Spleen (tissue), 7 donors: ENCODE measurements at regions not wholly inside any gene's neighbourhood (a gene's known extent, or its start where the extent isn't known, plus 50 kb on each side); places are given as distances from the start of the nearest gene placed in this dataset.

Experiments
- CTCF ChIP-seq, 11 experiments: fragments of 200-600 bp in 7 of 11; fragments of 450-650 bp in 4 of 11; sonication (generic) in 4 of 11; IDR thresholded peaks in 8 of 11; conservative IDR thresholded peaks in 3 of 11; 1 replicate in 7 of 11; 2 replicates in 4 of 11; pipeline versions ENCODE4 v1.4.0 to v1.8.0; 2016 to 2021; ENCODE audit warnings: antibody characterized with exemption in 11 of 11, inconsistent platforms in 4 of 11, mild to moderate bottlenecking in 1 of 11
- POLR2A ChIP-seq, 3 donors: fragments of 450-650 bp; IDR thresholded peaks; one replicate each; pipeline ENCODE4 v1.5.1; 2017; ENCODE audit warnings: antibody characterized with exemption in 3 of 3, mild to moderate bottlenecking in 1 of 3
- donor health status: DM: no; HTN: no; CAD: no; lungs with moderate emphysema.
- donor health status: DM: no; HTN: no; CAD: no.
- donor health status: DM: no; HTN: no; CAD: no.

- TF ChIP-seq CTCF (IDR thresholded peaks at IDR 0.05 in 8 of 11, conservative IDR thresholded peaks at IDR 0.05 in 3 of 11) (no peak), POLR2A (IDR thresholded peaks at IDR 0.05) (no peak)
Measured at GRCh38 chr2:10193276-10193795, 70.8 kb downstream of the RRM2 start.
